GM19240 (cell line): ENCODE measurements at regions not wholly inside any gene's neighbourhood (a gene's known extent, or its start where the extent isn't known, plus 50 kb on each side); places are given as distances from the start of the nearest gene placed in this dataset.
"Not testable (repeated sequence)": the region's sequence is repeated elsewhere in the genome, so short reads cannot be mapped to it uniquely, and the experiment has no call there.

ENCODE experiments used
- DNase-seq: peaks from one replicate; pipeline ENCODE4 v3.0.0; 2011; ENCODE audit warnings: low spot score; ENCODE audit not compliant: insufficient read length

DNA sequence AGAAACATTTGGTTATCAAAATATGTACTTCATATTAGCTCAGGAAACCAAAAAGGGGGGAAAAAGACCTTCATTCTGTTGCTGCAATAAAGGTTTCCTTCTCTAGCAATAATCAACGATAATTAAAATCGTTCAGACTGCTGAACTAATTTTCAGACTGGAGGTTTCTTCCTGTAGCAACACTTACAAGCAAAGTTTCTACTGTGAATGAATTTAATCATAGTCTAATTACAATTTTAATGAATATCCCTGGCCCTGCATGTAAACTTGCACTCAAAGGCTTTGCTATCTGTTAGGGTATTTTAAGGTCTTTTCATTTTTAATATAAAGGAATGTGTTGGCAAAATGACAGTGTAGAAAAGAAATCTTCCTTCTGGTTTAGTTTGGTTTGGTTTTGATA is 265.2 kb downstream of the QDPR start:
- no peak for DNase-seq

DNA sequence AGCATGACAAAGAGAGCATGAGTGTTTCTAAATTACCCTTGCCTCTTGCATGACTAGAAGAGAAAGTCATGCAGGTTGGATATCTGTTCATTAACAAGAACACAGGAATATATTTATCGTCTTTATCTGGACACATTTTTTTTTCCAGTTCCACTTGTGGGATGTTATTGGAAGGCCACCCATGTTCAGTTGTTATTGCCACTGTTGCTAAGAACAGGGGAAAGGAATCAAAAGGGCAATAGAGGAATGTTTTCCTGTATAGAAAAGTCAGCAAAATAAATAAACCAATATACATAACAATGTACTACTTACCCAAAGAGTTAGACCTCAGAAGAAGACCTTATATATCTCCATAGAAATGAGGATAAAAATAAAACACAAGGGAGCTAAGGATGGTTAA is 270.1 kb downstream of the QDPR start:
- no peak for DNase-seq

DNA sequence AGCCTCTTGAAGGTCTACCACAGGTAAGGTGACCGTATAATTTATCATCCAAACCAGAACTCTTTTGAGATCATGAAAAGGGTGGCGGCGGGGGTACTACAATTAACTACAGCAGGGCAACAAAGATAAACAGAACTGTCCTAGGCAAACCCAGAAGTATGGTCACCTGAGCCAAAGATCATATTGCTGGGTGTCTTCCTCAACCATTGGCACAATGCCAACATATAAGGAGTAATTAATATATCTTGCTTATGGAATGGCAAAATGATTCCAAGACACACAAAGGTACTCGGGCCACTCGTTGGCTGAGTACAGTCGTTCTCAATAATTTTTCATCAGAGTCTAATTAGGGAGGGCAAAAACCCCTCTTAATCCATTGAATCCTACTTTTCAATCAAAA is 273.3 kb downstream of the QDPR start:
- no peak for DNase-seq

DNA sequence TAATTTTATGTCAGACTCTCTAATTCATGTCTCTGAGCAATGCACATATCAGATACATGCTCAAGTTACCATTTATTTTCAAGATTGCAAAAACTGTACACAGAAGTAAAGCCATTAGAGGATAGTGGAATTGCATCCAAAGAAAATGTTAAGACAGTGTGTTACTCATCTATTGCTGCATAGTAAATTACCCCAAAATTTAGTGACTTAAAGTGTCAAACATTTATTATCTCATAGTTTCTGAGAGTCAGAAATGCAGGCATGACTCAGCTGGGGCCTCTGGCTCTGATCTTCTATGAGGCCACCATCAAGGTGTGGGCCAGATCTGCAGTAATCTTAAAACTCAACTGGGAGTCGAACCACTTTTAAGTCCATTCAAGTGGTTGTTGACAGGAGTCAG is 275.2 kb downstream of the QDPR start:
- DNase-seq, result no peak

DNA sequence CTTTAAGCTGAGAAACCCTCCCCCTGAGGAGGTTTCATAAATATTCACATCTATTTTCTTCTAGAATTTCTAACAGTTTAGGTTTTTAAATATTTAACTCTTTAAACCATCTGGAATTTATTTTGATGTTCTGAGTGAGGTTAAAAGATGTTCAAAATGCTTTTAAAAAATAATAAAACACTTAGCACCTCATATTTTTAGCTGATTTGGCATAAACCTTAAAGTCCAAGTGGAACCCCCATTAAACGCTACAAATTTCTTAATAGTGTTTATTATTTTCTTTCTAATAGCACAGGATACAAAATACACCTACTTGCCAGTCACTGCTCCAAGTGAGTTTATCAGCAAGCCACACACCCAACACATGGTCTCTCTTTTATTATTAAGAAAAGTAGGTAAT is 277.2 kb downstream of the QDPR start:
- DNase-seq, result no peak

DNA sequence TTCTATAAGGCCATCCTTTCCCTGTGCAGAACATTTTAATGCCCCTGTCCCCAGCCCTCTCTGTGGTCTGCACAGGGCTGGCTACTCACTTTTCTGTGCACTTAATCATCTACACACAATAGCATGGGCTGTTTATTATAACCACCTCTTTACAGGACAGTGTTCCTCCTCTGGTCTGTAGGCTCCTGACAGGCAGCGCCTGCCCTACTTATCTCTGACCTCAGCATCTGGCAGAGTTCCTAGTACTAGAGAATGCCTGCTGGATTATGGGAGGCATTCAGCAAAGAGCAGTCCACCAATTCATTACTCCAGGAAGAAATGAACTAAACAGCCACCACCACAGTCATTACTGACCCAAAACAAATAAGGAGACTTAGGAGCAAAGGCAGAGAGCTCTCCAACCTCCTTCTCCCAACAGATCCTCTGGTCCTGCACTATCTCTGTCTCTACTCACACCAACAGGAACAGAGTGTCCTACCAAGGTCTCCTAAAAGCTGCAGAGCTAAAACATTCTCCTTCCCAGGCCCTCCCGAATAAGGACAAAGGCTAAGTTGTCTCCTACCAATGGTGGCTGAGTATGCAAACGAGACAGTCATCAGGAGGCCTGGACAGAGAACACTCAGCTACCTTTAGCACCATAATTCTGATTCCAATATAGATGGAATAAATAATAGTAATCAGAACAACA is 279.2 kb downstream of the QDPR start:
- no peak for DNase-seq

DNA sequence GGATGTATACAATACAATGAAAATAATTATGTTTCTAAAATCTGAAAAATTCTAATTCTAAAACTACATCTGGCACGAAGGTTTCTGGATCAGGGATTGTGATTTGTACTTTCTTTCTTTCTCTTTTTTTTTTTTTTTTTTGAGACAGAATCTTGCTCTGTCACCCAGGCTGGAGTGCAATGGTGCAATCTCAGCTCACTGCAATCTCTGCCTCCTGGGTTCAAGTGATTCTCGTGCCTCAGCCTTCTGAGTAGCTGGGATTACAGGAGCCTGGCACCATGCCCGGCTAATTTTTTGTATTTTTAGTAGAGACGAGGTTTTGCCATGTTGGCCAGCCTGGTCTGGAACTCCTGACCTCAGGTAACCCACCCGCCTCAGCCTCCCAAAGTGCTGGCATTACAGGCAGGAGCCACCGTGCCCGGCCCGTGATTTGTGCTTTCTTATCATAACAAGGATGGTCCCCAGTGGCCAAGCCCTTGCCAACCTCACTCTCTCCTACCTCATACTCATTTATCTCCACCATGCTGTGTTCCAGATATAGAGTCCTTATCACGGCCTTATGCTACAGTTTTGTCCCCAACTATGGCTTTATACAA is 279.9 kb downstream of the QDPR start:
- not testable (repeated sequence) for DNase-seq

DNA sequence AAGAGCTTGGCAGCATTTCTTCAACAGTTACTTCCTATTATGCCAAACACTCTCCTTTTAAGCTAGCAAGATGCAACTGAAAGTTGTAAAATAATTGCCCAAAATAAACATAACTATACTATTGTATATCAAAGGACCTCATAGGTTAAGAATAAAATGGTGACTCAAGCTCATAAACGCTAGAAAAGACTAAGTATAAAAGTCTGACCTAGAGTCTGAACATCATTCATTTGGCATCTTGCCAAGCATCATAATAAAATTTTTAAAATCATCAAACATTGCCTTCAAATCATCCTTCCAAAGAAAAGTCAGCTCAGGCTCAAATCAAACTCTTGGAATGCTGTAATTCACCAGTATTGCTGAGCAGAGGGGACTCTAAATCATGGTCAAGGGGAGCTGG is 281.2 kb downstream of the QDPR start:
- no peak for DNase-seq

DNA sequence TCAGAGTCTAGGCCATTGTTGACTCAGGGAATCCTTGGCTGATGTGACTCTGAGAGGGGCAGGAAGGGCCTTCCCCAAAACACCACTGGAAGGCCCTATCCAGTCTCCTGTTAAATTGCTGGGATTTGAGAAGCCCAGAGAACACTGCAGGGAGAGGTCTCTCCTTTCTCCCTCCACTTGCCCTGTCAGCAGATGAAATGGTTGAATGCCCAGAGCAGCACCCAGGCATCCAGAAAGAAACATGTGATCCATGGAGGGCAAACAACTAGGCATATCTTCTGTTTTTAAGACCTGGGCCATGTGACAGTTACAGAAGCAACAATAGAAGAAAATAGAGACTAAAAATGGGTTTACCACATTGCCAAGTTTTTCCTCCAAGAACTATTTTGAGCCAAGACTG is 291.1 kb downstream of the QDPR start:
- no peak for DNase-seq

DNA sequence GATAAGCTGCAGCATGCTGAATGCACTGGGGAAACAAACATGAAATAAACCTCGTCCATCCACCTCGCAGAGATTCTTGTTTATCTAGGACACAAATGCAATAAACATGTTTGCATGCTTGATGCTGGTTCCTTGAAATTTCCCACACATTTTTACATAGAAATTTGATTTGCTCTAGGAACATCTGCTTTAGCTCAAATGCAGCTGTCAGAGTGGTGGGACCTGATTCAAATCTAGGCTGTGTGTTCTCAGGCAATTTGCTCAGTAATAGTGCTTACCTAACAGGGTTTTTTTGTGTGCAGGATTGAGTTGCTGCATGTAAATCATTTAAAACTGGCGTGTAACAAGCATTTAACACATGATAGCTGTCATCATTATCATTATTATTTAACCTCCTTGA is 293.1 kb downstream of the QDPR start:
- no peak for DNase-seq

DNA sequence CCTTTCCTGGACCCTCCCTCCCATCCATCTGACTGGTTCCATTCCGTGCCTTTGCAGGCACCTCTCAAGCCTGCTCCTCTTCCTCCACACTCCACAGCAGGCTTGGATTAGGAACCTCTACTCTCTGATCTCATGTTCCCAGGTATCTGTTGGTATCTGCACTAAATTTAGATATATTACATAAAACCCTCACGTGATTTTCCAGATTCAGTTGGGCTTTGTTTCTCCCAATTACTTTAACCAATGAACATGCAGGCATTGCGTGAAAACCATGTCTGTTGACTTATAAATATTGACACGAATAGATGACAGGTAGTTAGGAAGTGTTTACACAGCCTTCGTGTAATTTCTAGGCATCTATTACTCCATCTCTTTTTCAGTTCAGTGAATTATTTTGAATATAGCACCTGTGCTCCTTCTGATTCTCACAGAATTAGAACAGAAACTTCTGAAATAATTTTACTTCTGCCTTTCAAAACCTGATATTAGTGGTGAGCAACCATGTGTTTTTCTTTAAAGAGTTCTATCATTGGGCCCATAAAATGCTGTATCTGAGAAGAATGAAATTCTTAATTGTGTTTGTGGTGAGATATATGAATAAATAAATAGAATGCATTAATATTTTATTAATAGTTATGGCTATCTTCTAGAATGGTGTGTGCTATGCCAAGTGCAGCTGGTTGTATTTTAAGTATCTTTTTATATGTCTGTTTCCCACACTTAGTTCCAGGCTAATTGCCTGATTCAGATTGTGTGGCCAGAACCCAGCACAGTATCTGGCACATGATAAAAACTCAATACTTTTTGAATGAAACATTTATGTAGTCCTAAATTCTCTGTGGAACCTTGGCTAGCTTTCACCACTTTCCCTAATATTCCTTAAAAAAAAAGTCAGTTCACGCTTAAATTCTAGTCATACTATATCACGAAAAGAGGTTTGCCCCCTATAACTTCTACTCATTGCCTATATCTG is 304.8 kb downstream of the QDPR start:
- DNase-seq, result no peak

DNA sequence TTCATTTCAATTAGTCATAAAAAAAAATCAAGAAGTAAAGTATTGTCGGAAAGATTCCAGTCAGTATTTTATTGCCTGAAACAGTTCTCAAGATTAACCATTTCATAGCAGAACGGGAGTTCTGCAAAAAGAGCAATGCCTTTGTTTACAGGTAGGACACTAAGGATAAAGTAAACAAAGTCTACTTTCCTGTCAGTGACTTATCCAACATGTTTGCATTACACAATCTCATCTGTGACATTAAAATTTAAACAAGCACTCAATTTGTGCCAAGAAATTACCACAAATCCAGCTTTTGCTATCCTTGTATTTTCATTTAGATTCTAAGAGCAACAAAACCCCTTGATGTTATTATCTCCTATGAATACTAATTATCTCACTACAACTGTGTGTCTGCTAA is 306.5 kb upstream of the LDB2 start:
- no peak for DNase-seq

DNA sequence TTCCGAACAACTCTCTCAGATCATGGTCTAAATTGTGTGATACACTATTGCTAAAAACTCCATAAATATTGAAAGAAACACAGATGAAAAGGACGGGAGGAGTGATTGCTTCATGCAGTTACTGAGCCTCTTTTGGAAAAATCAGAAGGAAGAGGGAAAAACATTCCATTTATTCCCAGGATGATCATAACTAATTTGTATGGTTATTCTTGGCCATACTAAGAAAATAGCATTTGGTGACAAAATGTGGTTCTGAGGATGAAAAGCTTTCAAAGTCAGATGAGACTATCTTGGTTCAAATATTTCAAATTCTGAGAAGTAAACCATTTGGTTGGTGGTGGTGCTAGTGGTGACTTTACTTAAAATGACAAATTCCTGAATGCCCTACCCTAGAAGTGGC is 305.4 kb upstream of the LDB2 start:
- no peak for DNase-seq

DNA sequence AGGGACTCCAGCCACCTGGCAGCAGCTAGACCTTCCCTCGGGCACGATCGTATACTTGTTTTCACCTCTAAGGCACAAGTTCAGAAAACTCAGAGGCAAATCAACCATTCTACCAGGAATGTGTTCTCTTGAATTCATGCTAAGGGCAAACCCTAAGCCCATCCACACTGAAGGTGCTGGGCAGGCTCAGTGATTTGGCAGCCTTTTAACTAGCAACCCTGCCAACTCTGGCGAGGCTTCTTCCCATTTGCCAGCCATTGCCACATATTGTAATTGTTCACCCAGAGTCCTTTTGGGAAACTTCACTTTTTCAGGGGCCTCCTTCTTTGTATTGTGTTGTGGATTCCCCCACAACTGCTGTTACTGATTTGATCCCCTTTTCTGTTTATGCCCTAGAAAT is 298.6 kb upstream of the LDB2 start:
- DNase-seq, result no peak

DNA sequence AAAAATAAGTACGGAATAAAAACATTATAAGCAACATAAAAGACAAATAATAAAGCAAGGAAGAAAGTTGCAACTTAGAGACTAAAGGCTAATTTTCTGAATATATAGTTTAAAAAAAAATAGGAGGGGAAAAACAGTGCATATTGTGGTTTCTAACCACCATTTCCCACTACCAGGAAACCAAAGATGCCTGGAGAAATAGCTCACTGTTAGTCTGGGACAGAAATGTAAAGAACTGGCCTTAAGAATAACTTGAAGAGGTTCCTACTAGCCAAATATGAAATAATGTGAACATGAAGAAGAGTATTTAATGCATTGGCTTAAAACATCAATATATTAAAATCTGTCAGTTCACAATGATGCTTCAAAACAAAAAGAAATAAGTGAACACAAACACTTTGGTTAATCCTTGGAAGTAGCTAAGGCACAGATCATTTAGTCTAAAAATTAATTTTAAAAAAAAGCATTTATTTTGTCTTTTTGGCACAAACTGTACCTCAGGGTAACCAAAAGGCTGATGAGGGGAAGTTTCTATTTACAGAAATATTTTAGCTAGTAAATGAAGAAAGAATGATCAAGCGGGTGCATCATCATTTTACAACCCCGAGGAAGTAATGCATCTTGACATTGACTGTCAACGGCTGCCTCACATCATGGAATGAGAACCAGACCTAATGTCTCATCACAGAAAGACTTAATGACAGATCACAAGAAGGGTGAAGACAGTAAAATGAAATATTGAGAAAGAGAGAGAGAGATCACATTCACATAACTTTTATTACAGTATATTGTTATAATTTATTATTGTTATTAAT is 297.2 kb upstream of the LDB2 start:
- no peak for DNase-seq

DNA sequence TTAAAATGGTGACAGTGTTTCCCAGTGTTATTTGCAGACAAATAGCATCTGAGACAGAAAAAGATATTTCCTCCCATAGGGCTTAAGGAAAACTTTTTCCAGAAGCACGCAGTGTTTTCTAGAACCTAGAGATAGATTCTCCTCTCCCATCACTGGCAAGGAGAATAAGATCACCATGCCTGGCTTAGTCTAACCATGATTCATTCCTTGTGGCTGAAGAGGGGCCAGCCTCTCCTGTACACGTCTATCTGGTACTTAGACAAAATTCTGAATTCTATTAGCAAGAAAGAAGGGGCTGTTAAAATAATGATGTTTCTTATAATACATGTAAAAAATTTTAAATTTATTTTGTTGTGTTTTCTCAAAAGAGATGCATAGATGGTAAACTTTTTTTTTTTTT is 296.1 kb upstream of the LDB2 start:
- no peak for DNase-seq

DNA sequence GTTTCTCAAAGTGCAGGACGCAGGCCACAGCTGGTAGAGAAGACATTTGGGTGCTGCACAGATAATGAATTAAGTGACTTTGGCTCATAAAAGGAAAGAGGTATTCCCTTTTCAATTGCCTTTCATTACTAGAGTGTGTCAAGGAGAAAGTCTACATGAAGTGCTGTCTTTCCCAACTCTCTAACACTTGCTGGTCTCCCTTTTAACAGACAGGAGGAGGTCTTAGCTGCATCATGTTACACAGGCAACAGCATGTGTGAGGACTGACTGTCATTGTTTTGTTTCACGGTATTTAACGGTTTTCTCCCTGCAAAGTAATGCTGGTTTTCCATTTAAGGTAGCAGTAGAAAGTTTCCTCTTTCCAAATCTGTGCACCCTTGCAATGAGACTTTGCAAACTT is 291.3 kb upstream of the LDB2 start:
- DNase-seq, result no peak

DNA sequence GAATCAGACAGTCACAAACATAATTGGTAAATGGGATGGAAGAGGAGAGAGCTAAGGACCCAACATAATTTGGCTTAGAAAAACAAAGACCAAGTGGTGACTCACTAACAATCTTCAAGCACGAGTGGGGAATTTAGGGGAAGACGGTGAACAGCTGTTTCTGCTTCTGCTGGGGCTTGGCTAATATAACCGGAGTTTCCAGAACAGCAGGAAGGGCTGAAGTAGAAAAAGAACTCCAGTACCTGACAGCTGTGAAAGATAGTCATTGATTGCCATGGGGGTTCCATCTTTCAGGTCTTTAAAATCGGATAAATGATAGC is 290.9 kb upstream of the LDB2 start:
- DNase-seq, result no peak

DNA sequence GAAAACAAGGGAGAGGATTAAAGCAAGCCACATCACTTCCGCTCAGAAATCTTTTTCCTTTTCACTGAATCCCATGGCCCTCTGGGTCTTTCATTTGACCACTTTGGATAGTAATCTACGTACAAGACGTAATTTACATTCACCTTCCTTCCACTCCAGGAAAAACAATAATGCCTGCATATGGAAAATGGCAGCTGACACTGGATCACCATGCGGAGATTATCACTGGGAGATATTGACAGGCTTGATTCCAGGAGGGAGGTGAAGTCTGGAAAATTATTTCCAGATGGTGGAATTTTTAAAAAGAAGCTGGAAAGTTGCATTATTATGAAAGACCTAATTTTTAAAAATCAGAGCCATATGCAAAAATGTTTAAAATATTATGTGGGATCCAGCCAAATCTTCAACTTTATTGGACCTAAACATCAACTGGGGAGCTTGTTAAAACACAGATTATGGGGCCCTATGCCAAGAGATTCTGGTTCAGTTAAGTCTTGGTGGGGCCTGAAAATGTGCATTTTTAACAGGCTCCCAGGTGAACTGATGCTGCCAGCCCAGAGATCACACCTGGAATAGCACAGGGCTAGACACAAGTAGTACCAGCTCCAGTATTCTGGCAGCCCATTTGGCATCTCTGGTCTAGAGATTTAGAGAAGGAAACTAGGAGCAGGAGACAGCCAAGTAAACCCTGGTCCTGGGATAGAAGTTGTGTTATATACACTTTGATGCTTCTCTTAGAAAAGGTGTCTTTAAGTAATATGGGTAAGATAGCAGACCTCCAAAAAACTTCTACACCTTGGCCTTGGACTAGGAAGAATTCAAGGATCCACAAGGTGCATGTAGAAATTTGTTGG is 290.3 kb upstream of the LDB2 start:
- DNase-seq, result no peak

DNA sequence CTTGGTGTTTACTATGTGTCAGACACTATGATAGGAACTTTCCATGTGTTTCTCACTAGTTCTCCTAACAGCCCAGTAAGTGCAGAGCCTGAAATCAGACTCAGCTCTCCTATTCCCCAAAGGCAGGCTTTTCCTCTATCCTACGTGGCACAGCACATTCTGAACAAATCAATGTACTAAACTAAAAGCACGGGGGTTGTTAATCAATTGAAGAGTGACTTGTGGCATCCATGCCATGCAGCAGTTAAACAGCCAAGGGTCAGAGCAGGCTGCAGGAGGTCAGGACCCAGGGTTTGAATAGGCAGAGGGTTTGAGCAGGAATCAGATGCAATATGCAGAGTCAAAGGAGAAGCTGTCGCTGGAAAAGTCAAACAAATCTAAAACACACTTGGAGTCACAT is 289.7 kb upstream of the LDB2 start:
- no peak for DNase-seq

DNA sequence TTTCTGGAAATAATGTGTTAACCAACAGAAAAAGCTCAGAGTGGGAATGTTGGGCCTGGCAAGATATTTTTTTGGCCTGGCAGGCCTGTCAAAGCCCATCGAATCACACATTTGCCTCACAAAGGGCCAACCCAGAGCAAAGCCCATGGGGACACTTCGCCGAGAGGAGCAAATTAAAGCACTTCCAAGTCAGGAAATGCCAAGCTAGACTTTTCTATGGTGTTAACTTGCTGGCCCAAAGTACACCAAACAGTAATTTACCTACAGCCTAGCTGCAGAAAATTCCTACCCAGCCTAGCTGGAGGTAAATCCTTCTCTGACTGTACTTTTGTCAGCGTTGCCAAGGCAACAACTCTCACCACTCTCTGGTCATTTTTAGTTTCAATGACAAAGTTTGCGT is 288.6 kb upstream of the LDB2 start:
- no peak for DNase-seq
